A673 (cell line): ENCODE measurements at regions not wholly inside any gene's neighbourhood (a gene's known extent, or its start where the extent isn't known, plus 50 kb on each side); places are given as distances from the start of the nearest gene placed in this dataset.

ENCODE experiments used
- EZH2 ChIP-seq: fragments of 200-600 bp; sonication (generic); IDR thresholded peaks from 2 replicates; pipeline ENCODE4 v1.6.1; 2017; ENCODE audit warnings: borderline replicate concordance, low read depth, mild to moderate bottlenecking, mixed read lengths, antibody characterized with exemption, low read length; ENCODE audit not compliant: poor library complexity, severe bottlenecking
- TF ChIP-seq, protein P1 (sequence below): fragments of 300-800, 200-600 bp; sonication (generic); conservative IDR thresholded peaks from 2 replicates; pipeline ENCODE4 v1.5.1; 2017; ENCODE audit warnings: low read depth, mild to moderate bottlenecking, antibody characterized with exemption, low read length, moderate library complexity, mixed read lengths

DNA sequence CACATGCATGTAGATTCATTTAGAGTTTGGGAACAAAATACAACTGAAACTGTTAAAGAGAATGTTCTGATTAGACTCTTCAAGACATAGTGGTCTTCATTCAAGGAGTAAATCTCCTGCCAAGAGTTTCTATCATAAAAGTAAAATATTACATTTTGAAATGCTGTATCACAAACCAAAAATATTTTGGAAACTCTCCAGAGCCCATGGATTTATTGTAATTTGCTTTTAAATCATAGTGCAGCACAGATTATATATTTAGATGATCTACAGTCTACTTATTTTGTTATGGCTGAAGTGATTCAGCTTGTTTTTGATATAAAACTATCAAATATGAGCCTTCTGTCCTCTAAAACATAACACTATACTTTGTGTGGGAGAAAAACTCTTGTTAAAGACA, 105.3 kb downstream of the DISP1 start:
- TF ChIP-seq, protein P1, sequence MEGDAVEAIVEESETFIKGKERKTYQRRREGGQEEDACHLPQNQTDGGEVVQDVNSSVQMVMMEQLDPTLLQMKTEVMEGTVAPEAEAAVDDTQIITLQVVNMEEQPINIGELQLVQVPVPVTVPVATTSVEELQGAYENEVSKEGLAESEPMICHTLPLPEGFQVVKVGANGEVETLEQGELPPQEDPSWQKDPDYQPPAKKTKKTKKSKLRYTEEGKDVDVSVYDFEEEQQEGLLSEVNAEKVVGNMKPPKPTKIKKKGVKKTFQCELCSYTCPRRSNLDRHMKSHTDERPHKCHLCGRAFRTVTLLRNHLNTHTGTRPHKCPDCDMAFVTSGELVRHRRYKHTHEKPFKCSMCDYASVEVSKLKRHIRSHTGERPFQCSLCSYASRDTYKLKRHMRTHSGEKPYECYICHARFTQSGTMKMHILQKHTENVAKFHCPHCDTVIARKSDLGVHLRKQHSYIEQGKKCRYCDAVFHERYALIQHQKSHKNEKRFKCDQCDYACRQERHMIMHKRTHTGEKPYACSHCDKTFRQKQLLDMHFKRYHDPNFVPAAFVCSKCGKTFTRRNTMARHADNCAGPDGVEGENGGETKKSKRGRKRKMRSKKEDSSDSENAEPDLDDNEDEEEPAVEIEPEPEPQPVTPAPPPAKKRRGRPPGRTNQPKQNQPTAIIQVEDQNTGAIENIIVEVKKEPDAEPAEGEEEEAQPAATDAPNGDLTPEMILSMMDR, result no peak
- TF ChIP-seq EZH2, result no peak
